Stimulated activated CD8-positive, alpha-beta memory T cell treated with anti-CD3 and anti-CD28 coated beads, Interleukin-15, amount 100 ng/mL, for 4 hours (primary cell): ENCODE measurements at regions not wholly inside any gene's neighbourhood (a gene's known extent, or its start where the extent isn't known, plus 50 kb on each side); places are given as distances from the start of the nearest gene placed in this dataset.
"Not testable (repeated sequence)": the region's sequence is repeated elsewhere in the genome, so short reads cannot be mapped to it uniquely, and the experiment has no call there.

Experiments used
- DNase-seq, 2 donors: peaks; one replicate each; pipeline ENCODE4 v3.0.0-alpha.2; 2020; ENCODE audit warnings: low read depth in 2 of 2

- no peak for DNase-seq
Observed at GRCh38 chr10:78436222-78436573, 402.5 kb downstream of the RPS24 start.

- no peak for DNase-seq
Observed at GRCh38 chr10:78436706-78437406, 403.2 kb downstream of the RPS24 start.

- DNase-seq: no peak
Observed at GRCh38 chr10:78437407-78437768, 403.7 kb downstream of the RPS24 start.

DNA sequence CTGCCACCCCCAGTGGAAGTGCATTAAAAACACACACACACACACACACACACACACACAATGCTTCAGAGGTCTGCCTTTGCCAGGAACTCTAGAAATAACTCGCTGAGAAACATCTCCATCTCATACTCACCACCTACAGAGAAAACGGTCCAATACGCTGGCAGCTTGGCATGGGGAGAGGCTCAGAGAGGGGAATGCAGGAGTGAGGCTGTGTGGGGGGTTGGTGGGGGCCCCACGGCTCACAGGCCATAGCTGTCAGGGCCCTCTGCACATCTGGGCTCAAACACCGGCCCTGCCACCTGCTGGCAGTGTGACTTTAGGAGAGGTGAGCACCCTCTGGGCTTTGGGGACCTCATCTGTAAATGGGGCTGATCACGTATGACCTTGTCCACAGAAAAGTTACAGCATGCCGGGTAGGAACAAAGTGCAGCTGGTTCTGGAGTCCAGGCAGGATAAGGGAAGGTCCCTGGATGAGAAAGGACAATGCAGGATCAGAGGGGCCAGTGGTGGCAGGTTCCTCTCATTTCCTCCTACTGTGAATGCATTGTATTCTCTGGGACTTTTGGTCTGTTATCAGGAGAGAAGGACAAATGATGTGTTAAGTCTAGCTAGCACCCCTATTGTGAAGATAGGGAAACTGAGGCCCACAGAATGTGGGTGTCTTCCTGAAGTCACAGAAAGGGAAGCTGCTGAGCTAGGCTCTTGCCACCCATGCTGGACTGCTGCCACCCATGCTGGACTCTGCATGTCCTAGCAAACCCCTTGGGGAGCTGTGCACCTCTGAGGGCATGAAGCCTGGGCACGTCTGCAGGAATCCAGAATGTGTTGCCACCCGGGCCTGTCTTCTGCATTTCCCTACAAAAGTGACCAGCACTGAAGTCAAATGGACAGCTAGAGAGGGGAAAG lies 404.6 kb downstream of the RPS24 start:
- DNase-seq: no peak

DNA sequence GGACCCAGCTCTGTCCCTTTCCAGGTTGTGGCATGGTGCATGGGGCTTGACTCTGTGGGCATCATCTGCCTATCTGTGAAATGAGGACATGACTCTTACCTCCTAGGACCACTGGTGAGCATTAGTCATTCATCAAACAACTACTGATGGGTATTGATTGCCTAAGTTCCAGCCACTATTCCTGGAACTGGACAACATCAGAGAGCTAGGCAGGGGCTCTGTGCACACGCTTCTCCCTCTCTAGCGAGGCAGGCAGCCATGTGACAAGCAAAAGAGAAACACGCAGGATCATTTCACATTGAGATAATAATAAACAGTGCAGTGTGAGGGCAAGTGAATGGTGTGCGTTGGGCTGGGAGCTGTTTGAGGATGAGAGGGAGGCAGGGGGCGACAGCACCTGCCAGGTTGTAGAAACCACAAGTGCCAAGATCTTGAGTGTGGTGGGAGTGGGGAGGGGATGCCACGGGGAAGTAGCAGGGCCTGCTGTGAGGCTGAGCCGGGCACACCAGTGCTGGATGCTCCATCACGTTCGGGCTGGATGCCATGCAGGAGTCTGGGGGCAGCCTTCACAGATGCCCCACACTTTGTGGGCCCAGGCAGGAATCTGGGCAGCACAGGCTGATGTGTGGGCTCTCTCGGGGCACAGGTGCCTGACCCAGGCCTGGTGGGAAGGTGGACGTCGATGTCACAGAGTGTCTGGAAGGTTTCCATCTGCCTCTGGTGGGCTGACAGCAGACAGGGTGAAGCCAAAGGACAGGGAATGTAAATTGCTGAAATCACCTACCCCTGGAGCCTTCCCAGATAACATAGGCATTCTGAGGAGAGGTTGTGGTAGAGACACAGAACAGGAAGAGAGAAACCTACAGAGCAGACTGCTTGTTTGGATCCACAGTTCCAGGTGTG lies 405.5 kb downstream of the RPS24 start:
- DNase-seq: no peak

GRCh38 chr10:78441010-78441409 lies 407.3 kb downstream of the RPS24 start:
- no peak for DNase-seq

GRCh38 chr10:78441694-78442093 lies 408.0 kb downstream of the RPS24 start:
- no peak for DNase-seq

DNA sequence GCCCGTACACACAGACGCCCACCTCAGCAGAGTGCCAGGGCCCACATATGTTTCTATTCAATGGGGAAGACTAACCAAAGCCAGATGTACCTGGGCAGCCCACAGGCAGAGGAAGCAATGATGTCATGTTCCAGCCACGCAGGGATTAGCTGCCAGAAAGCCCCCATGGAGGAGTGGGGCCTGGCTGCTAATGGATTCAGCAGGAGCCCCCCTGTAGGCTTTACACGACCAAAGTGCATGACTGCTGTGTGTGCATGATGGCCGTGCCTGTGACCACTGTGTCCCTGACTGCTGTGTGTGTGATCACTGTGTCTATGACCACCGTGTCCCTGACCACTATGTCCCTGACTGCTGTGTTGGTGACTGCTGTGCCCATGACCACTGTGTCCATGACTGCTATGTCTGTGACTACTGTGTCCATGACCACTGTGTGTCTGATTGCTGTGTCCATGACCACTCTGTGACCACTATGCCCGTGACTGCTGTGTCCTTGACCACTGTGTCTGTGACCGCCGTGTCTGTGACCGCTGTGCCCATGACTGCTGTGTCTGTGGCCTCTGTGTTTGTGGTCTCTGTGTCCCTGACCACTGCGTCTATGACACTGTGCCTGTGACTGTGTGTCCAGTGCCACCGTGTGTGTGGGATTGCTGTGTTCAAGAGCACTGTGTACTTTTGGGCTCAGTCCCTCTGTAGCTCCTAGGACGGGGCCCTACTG lies 409.3 kb downstream of the RPS24 start:
- no peak for DNase-seq

DNA sequence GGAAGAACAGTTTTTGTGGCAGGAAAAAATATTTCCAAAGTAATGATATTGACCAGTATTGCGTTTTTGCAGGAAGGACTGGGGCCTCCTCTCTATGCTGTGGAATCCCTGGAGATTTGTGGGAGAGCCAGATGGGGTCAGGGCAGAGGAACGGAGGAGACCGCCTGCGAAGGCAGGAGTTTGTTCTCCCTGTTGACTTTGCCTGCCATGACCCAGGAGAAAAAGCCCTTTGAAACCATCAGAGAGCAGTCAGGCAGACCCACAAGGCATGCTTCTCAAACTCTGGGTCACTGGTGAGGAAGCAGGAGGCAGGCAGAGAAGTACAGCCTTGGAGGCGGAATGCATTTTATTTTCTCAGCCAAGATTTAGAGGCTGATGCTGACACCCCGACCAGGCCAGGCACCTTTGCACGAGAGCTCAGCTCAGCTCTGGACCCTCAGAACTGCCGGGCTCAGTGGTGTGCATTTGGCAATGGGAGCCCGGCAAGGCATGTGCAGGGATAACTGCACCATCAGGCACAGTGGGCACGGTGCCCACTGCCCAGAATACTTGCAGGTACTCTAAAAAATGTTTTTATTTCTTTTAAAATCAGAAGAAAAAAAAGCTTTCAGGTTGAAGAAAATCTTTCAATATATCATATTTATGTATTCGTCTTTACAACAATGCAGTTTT lies 410.4 kb downstream of the RPS24 start:
- DNase-seq: no peak

GRCh38 chr10:78444741-78445140 lies 411.1 kb downstream of the RPS24 start:
- DNase-seq: not testable (repeated sequence)

DNA sequence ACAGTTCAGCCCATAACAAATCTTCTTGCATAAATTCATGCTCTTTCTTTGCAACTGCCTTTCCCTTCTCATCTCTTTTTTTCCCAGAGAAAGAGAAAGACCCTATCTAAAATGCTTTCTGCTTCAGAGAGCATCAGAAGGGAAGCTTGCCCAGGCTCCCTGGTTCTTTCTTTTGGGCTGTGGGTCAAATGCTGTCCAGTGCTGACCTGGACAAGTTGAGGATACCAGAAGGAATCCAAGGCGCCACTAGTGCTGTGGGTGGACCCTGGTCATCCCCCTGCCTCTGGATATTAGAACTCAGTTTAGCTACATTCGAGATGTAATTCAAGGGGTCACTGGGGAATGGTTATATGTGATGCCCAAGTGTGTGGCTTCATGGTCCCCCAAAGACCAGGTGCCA lies 411.6 kb downstream of the RPS24 start:
- DNase-seq: no peak

GRCh38 chr10:78448470-78448869 lies 414.8 kb downstream of the RPS24 start:
- no peak for DNase-seq

- DNase-seq: no peak
Observed at GRCh38 chr10:78448994-78449418, 415.3 kb downstream of the RPS24 start.

DNA sequence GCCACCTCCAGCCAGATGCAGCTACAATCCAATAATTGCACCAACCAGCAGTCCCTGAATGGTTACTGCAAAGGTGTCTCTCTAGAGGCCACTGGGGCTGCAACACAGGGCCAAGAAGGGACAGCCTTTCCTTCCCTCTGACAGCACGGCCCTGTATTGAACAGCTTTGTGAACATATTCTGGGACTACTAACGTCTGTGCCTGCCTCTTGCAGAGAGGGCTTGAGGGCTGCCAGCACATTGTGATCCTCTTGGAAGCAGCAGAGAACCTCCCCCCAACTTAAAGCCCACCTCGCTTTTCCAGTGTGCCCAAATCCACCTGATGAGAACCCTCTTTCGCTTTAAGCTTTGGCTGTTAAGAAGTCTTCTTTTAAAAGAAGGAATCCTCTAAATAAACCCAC lies 415.9 kb downstream of the RPS24 start:
- DNase-seq: no peak

DNA sequence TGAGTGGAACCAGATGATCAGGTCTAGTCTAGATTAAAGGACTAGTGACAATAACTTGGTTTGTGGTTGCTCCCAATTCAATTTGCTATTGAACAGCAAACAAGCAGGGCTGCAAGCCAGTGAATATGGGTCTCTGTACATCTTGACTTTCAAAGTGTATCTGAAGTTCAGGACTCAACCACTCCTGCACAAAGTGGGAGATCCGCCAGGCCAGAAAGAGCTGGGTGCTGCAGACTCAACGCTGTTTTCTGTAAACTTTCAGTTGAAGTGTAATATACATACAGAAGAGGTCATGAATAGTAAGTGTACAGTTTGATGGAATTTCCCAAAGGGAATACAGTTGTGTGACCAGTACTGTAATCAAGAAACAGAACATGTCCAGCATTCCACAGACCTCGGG lies 416.6 kb downstream of the RPS24 start:
- no peak for DNase-seq

GRCh38 chr10:78450807-78451485 lies 417.3 kb downstream of the RPS24 start:
- no peak for DNase-seq

DNA sequence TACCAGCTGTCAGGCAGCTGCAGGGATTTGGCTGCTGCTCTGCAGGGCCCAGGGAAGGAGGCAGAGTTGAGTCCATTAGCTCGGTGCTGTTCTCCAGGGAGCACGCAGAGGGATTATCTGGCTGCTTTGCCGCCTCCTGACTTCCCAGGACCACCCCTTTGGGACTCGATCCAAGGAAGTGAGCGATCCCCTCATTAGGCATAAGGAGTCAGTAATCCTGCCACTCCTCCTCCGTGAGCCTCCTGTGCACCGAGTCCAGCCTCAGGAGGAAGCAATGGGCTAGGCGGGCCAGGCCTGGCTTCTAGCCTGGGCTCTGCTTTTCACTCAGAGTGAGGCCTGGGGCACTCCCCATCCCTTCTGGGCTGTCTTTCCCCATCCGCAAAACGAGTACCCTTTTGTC lies 417.9 kb downstream of the RPS24 start:
- DNase-seq: no peak

DNA sequence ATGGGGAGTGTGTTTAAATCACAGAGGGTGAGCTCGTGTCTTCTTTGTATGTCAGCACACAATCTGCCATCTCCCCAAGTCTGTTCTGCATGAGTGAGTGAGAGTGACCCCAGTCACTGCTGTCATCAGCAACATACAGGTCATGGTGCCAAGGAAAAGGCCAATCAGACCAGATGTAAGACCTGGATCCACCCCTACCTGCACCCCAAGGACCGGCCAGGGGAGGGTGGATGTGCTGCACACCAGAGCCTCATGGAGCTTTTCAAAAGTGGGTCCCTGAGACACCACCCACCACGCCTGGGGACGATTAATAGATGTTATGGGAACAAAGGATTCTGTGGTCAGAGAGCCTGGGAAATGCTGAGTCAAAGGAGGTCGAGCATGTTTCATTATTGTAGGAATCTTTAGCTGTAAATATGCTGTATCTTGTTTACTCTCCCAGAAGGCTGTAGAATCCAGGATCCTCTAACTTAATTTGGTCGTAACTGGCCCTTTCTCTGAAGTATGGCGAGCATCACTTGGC lies 420.5 kb downstream of the RPS24 start:
- DNase-seq: no peak

- DNase-seq: no peak
Observed at GRCh38 chr10:78455236-78455635, 421.6 kb downstream of the RPS24 start.

GRCh38 chr10:78455811-78456210 lies 422.1 kb downstream of the RPS24 start:
- DNase-seq: no peak
